GM23338 (cell line): ENCODE measurements at regions not wholly inside any gene's neighbourhood (a gene's known extent, or its start where the extent isn't known, plus 50 kb on each side); places are given as distances from the start of the nearest gene placed in this dataset.

Experiments used
- ATAC-seq: fragments of 200-7000 bp; cut with Tn5 transposase; 3 replicates; pipeline ENCODE4 v1.9.1; 2020
- DNase-seq: peaks from one replicate; pipeline ENCODE4 v3.0.0-alpha.2; 2015; ENCODE audit warnings: low spot score
- H2AFZ ChIP-seq: fragments of 200-600 bp; sonication (generic); 2 replicates; pipeline ENCODE4 v1.8.0; 2016; ENCODE audit warnings: antibody characterized with exemption, mild to moderate bottlenecking, moderate library complexity
- H3F3A ChIP-seq: fragments of 200-600 bp; sonication (generic); replicated peaks from 2 replicates; pipeline ENCODE4 v1.8.0; 2017; ENCODE audit warnings: antibody characterized with exemption, mixed run types, low read depth
- H3K27ac ChIP-seq: fragments of 200-600 bp; sonication (generic); 2 replicates; pipeline ENCODE4 v1.6.1; 2016; ENCODE audit warnings: low read depth
- H3K27me3 ChIP-seq: fragments of 200-600 bp; sonication (generic); 2 replicates; pipeline ENCODE4 v1.8.0; 2016; ENCODE audit warnings: mild to moderate bottlenecking, mixed run types, moderate library complexity; ENCODE audit not compliant: insufficient read depth
- H3K36me3 ChIP-seq: fragments of 200-600 bp; sonication (generic); 2 replicates; pipeline ENCODE4 v1.8.0; 2016; ENCODE audit warnings: mild to moderate bottlenecking; ENCODE audit not compliant: insufficient read depth
- H3K4me1 ChIP-seq: fragments of 200-600 bp; sonication (generic); 2 replicates; pipeline ENCODE4 v1.8.0; 2016; ENCODE audit warnings: mild to moderate bottlenecking, moderate library complexity; ENCODE audit not compliant: insufficient read depth
- H3K4me2 ChIP-seq: fragments of 200-600 bp; sonication (generic); 2 replicates; pipeline ENCODE4 v1.7.1; 2017; ENCODE audit warnings: mixed run types
- H3K4me3 ChIP-seq: fragments of 200-600 bp; sonication (generic); 2 replicates; pipeline ENCODE4 v1.6.1; 2016; ENCODE audit warnings: mixed run types
- H3K79me2 ChIP-seq: fragments of 200-600 bp; sonication (generic); replicated peaks from 2 replicates; pipeline ENCODE4 v1.8.0; 2017; ENCODE audit warnings: mild to moderate bottlenecking; ENCODE audit not compliant: insufficient read depth
- H3K9me2 ChIP-seq: fragments of 200-600 bp; sonication (generic); 2 replicates; pipeline ENCODE4 v1.8.0; 2017; ENCODE audit not compliant: insufficient read depth
- H4K20me1 ChIP-seq: fragments of 200-600 bp; sonication (generic); replicated peaks from 2 replicates; pipeline ENCODE4 v1.8.0; 2017; ENCODE audit warnings: mild to moderate bottlenecking; ENCODE audit not compliant: insufficient read depth
- H3K27ac Mint-ChIP-seq: 2 replicates; pipeline ENCODE4 v1.8.0; 2020; ENCODE audit warnings: inconsistent platforms, mild to moderate bottlenecking, moderate library complexity, mixed read lengths
- H3K27me3 Mint-ChIP-seq: 3 replicates; pipeline ENCODE4 v1.8.0; 2022; ENCODE audit warnings: low read depth, mild to moderate bottlenecking, moderate library complexity, mixed read lengths, inconsistent platforms; ENCODE audit not compliant: insufficient read depth, poor library complexity
- H3K36me3 Mint-ChIP-seq: 3 replicates; pipeline ENCODE4 v1.8.0; 2021; ENCODE audit warnings: low read depth, mild to moderate bottlenecking, inconsistent platforms, moderate library complexity, mixed read lengths
- H3K4me1 Mint-ChIP-seq: 3 replicates; pipeline ENCODE4 v1.8.0; 2020; ENCODE audit warnings: mild to moderate bottlenecking, inconsistent platforms, mixed read lengths
- H3K4me3 Mint-ChIP-seq: 3 replicates; pipeline ENCODE4 v1.8.0; 2021; ENCODE audit warnings: moderate library complexity, mild to moderate bottlenecking, inconsistent platforms, mixed read lengths
- H3K9me3 Mint-ChIP-seq: 3 replicates; pipeline ENCODE4 v1.8.0; 2020; ENCODE audit warnings: moderate library complexity, mild to moderate bottlenecking, inconsistent platforms, mixed read lengths
- CREB1 ChIP-seq: fragments of 250-450 bp; sonication (Bioruptor Pico); IDR thresholded peaks from 2 replicates; pipeline ENCODE4 v1.5.0; 2020; ENCODE audit warnings: low read depth, mild to moderate bottlenecking, moderate library complexity
- EZH2 ChIP-seq: fragments of 200-600 bp; sonication (generic); IDR thresholded peaks from one replicate; pipeline ENCODE4 v1.8.0; 2017; ENCODE audit warnings: antibody characterized with exemption, mild to moderate bottlenecking, low read depth; ENCODE audit not compliant: unreplicated experiment
- EZH2phosphoT487 ChIP-seq: fragments of 200-600 bp; sonication (generic); IDR thresholded peaks from one replicate; pipeline ENCODE4 v1.8.1; 2018; ENCODE audit warnings: antibody characterized with exemption; ENCODE audit not compliant: unreplicated experiment
- JUNB ChIP-seq: IDR thresholded peaks from one replicate; pipeline ENCODE4 v1.6.1; 2016; ENCODE audit warnings: antibody characterized with exemption; ENCODE audit not compliant: unreplicated experiment
- ZNF114 ChIP-seq: fragments of 250-450 bp; sonication (Bioruptor Pico); IDR thresholded peaks from 2 replicates; pipeline ENCODE4 v1.5.0; 2020; ENCODE audit warnings: mild to moderate bottlenecking, moderate library complexity
- TF ChIP-seq, protein P1 (sequence below): fragments of 250-450 bp; sonication (Bioruptor Pico); IDR thresholded peaks from 2 replicates; pipeline ENCODE4 v1.5.0; 2020; ENCODE audit warnings: mild to moderate bottlenecking, moderate library complexity
- TF ChIP-seq, protein P2 (sequence below): IDR thresholded peaks from 2 replicates; pipeline ENCODE4 v1.6.1; 2016; ENCODE audit warnings: antibody characterized with exemption

DNA sequence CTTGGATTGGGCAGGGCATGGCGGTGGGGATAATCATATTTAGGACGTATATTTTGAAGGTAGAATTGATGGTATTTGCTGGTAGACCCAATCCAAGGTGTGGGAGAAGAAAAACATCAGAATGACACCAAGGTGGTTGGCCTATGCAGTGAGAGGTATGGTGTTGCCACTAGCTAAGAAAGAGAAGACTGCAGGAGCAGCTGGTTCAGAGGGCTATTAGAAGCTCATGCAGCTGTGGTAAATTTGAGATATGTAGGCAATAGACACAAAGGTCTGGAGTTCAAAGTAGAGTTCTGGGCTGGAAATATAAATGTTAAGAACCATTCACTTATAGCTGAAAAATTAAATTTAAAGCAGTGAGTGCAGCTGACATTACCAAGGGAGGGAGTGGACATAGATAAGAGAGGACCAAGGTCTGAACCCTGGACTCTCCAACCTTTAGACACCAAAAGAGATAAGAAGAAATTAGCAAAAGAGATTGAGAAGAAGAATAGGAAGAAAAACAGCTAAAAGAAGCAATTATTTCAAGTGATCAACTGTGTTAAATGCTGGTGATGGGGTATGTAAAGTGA is 74.7 kb upstream of the FAM169A start (continued):
- TF ChIP-seq, protein P1, sequence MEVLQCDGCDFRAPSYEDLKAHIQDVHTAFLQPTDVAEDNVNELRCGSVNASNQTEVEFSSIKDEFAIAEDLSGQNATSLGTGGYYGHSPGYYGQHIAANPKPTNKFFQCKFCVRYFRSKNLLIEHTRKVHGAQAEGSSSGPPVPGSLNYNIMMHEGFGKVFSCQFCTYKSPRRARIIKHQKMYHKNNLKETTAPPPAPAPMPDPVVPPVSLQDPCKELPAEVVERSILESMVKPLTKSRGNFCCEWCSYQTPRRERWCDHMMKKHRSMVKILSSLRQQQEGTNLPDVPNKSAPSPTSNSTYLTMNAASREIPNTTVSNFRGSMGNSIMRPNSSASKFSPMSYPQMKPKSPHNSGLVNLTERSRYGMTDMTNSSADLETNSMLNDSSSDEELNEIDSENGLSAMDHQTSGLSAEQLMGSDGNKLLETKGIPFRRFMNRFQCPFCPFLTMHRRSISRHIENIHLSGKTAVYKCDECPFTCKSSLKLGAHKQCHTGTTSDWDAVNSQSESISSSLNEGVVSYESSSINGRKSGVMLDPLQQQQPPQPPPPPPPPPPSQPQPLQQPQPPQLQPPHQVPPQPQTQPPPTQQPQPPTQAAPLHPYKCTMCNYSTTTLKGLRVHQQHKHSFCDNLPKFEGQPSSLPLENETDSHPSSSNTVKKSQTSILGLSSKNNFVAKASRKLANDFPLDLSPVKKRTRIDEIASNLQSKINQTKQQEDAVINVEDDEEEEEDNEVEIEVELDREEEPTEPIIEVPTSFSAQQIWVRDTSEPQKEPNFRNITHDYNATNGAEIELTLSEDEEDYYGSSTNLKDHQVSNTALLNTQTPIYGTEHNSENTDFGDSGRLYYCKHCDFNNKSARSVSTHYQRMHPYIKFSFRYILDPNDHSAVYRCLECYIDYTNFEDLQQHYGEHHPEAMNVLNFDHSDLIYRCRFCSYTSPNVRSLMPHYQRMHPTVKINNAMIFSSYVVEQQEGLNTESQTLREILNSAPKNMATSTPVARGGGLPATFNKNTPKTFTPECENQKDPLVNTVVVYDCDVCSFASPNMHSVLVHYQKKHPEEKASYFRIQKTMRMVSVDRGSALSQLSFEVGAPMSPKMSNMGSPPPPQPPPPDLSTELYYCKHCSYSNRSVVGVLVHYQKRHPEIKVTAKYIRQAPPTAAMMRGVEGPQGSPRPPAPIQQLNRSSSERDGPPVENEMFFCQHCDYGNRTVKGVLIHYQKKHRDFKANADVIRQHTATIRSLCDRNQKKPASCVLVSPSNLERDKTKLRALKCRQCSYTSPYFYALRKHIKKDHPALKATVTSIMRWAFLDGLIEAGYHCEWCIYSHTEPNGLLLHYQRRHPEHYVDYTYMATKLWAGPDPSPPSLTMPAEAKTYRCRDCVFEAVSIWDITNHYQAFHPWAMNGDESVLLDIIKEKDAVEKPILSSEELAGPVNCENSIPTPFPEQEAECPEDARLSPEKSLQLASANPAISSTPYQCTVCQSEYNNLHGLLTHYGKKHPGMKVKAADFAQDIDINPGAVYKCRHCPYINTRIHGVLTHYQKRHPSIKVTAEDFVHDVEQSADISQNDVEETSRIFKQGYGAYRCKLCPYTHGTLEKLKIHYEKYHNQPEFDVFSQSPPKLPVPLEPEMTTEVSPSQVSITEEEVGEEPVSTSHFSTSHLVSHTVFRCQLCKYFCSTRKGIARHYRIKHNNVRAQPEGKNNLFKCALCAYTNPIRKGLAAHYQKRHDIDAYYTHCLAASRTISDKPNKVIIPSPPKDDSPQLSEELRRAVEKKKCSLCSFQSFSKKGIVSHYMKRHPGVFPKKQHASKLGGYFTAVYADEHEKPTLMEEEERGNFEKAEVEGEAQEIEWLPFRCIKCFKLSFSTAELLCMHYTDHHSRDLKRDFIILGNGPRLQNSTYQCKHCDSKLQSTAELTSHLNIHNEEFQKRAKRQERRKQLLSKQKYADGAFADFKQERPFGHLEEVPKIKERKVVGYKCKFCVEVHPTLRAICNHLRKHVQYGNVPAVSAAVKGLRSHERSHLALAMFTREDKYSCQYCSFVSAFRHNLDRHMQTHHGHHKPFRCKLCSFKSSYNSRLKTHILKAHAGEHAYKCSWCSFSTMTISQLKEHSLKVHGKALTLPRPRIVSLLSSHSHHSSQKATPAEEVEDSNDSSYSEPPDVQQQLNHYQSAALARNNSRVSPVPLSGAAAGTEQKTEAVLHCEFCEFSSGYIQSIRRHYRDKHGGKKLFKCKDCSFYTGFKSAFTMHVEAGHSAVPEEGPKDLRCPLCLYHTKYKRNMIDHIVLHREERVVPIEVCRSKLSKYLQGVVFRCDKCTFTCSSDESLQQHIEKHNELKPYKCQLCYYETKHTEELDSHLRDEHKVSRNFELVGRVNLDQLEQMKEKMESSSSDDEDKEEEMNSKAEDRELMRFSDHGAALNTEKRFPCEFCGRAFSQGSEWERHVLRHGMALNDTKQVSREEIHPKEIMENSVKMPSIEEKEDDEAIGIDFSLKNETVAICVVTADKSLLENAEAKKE (CRISPR knock-in tag) = no peak

GRCh38 chr5:74938250-74938933 is 72.2 kb upstream of the FAM169A start:
- H3K27ac ChIP-seq = no peak overlapping the region
- no peaks in the 10 kb centered on the region for H3K27me3 Mint-ChIP-seq
- H3K4me1 ChIP-seq = no peaks in the 10 kb centered on the region; the same call in 1 of the 2 replicates
- no peak overlapping the region for H2AFZ ChIP-seq
- no peaks in the 10 kb centered on the region for H3K9me2 ChIP-seq
- DNase-seq (no peak), ATAC-seq (no peak)
- peak overlapping the region; percentile 60; the same call in 1 of the 2 replicates for H3K27ac Mint-ChIP-seq
- no peaks in the 10 kb centered on the region for H3F3A ChIP-seq
- H3K4me1 Mint-ChIP-seq = peaks cover 17% of the 10 kb centered on the region
- no peaks in the 10 kb centered on the region for H3K9me3 Mint-ChIP-seq
- H3K36me3 ChIP-seq = no peaks in the 10 kb centered on the region
- no peak overlapping the region for H3K4me2 ChIP-seq
- no peaks in the 10 kb centered on the region for H3K27me3 ChIP-seq
- H3K4me3 Mint-ChIP-seq = no peak overlapping the region
- H4K20me1 ChIP-seq = no peaks in the 10 kb centered on the region
- no peak overlapping the region for H3K4me3 ChIP-seq
- no peaks in the 10 kb centered on the region for H3K36me3 Mint-ChIP-seq
- H3K79me2 ChIP-seq = no peaks in the 10 kb centered on the region
- no peak for TF ChIP-seq CREB1 (CRISPR knock-in tag)
- no peak for TF ChIP-seq JUNB
- TF ChIP-seq, protein P1 (CRISPR knock-in tag) = no peak
- TF ChIP-seq ZNF114 = no peak
- TF ChIP-seq, protein P2, sequence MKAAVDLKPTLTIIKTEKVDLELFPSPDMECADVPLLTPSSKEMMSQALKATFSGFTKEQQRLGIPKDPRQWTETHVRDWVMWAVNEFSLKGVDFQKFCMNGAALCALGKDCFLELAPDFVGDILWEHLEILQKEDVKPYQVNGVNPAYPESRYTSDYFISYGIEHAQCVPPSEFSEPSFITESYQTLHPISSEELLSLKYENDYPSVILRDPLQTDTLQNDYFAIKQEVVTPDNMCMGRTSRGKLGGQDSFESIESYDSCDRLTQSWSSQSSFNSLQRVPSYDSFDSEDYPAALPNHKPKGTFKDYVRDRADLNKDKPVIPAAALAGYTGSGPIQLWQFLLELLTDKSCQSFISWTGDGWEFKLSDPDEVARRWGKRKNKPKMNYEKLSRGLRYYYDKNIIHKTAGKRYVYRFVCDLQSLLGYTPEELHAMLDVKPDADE = no peak
- no peak for TF ChIP-seq EZH2
- no peak for TF ChIP-seq EZH2phosphoT487
